Ishikawa (cell line): ENCODE measurements at regions not wholly inside any gene's neighbourhood (a gene's known extent, or its start where the extent isn't known, plus 50 kb on each side); places are given as distances from the start of the nearest gene placed in this dataset.

Experiments used
- CEBPB ChIP-seq: IDR thresholded peaks from 2 replicates; pipeline ENCODE4 v1.6.1; 2012
- CREB1 ChIP-seq: IDR thresholded peaks from 2 replicates; pipeline ENCODE4 v1.6.1; 2012; ENCODE audit warnings: low read depth
- EGR1 ChIP-seq: IDR thresholded peaks from 2 replicates; pipeline ENCODE4 v1.6.1; 2012
- EP300 ChIP-seq: IDR thresholded peaks from 2 replicates; pipeline ENCODE4 v1.6.1; 2012; ENCODE audit warnings: borderline replicate concordance
- FOXM1 ChIP-seq: IDR thresholded peaks from 2 replicates; pipeline ENCODE4 v1.6.1; 2012; ENCODE audit warnings: low read depth, borderline replicate concordance
- NFIC ChIP-seq: IDR thresholded peaks from 2 replicates; pipeline ENCODE4 v1.6.1; 2012
- RAD21 ChIP-seq: IDR thresholded peaks from 2 replicates; pipeline ENCODE4 v1.6.1; 2012; ENCODE audit warnings: low read depth
- TAF1 ChIP-seq: IDR thresholded peaks from 2 replicates; pipeline ENCODE4 v1.6.1; 2012; ENCODE audit warnings: low read depth, mild to moderate bottlenecking
- TCF12 ChIP-seq: IDR thresholded peaks from 2 replicates; pipeline ENCODE4 v1.6.1; 2012; ENCODE audit warnings: low read depth
- TEAD4 ChIP-seq: IDR thresholded peaks from 2 replicates; pipeline ENCODE4 v1.6.1; 2012
- USF1 ChIP-seq: IDR thresholded peaks from 2 replicates; pipeline ENCODE4 v1.6.1; 2012
- YY1 ChIP-seq: IDR thresholded peaks from 2 replicates; pipeline ENCODE4 v1.6.1; 2012; ENCODE audit warnings: low read depth
- ZBTB7A ChIP-seq: IDR thresholded peaks from 2 replicates; pipeline ENCODE4 v1.6.1; 2012; ENCODE audit warnings: low read depth
- TF ChIP-seq, protein P1 (sequence below): IDR thresholded peaks from 2 replicates; pipeline ENCODE4 v1.6.1; 2012; ENCODE audit warnings: low read depth, mild to moderate bottlenecking
- TF ChIP-seq, protein P2 (sequence below): IDR thresholded peaks from 2 replicates; pipeline ENCODE4 v1.6.1; 2012

- TF ChIP-seq NFIC (no peak), TCF12 (no peak), FOXM1 (no peak), TEAD4 (no peak), YY1 (no peak), USF1 (no peak), EGR1 (no peak), EP300 (no peak), ZBTB7A (no peak)
- TF ChIP-seq, protein P1, sequence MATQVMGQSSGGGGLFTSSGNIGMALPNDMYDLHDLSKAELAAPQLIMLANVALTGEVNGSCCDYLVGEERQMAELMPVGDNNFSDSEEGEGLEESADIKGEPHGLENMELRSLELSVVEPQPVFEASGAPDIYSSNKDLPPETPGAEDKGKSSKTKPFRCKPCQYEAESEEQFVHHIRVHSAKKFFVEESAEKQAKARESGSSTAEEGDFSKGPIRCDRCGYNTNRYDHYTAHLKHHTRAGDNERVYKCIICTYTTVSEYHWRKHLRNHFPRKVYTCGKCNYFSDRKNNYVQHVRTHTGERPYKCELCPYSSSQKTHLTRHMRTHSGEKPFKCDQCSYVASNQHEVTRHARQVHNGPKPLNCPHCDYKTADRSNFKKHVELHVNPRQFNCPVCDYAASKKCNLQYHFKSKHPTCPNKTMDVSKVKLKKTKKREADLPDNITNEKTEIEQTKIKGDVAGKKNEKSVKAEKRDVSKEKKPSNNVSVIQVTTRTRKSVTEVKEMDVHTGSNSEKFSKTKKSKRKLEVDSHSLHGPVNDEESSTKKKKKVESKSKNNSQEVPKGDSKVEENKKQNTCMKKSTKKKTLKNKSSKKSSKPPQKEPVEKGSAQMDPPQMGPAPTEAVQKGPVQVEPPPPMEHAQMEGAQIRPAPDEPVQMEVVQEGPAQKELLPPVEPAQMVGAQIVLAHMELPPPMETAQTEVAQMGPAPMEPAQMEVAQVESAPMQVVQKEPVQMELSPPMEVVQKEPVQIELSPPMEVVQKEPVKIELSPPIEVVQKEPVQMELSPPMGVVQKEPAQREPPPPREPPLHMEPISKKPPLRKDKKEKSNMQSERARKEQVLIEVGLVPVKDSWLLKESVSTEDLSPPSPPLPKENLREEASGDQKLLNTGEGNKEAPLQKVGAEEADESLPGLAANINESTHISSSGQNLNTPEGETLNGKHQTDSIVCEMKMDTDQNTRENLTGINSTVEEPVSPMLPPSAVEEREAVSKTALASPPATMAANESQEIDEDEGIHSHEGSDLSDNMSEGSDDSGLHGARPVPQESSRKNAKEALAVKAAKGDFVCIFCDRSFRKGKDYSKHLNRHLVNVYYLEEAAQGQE = no peak
Observed at GRCh38 chr11:71147331-71147730, 105.0 kb downstream of the SHANK2 start.

- no peak for TF ChIP-seq EP300
- TF ChIP-seq TCF12 = no peak
- TF ChIP-seq NFIC = no peak
- no peak for TF ChIP-seq CEBPB
- TF ChIP-seq EGR1 = no peak
- no peak for TF ChIP-seq YY1
- TF ChIP-seq TAF1 = no peak
- no peak for TF ChIP-seq TEAD4
- TF ChIP-seq, protein P1 = no peak
- TF ChIP-seq USF1 = no peak
- no peak for TF ChIP-seq ZBTB7A
- no peak for TF ChIP-seq CREB1
- TF ChIP-seq RAD21 = no peak
- no peak for TF ChIP-seq FOXM1
- TF ChIP-seq, protein P2, sequence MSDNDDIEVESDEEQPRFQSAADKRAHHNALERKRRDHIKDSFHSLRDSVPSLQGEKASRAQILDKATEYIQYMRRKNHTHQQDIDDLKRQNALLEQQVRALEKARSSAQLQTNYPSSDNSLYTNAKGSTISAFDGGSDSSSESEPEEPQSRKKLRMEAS = no peak
Observed at GRCh38 chr11:71146846-71147245, 105.5 kb downstream of the SHANK2 start.

- TF ChIP-seq EGR1 (no peak), USF1 (no peak), TAF1 (no peak), NFIC (no peak), RAD21 (no peak), EP300 (no peak), ZBTB7A (no peak), TEAD4 (no peak), FOXM1 (no peak), CREB1 (no peak), YY1 (no peak)
- TF ChIP-seq, protein P2 = no peak
- TF ChIP-seq, protein P1 = no peak
Observed at GRCh38 chr11:71145988-71146824, 106.2 kb downstream of the SHANK2 start.

DNA sequence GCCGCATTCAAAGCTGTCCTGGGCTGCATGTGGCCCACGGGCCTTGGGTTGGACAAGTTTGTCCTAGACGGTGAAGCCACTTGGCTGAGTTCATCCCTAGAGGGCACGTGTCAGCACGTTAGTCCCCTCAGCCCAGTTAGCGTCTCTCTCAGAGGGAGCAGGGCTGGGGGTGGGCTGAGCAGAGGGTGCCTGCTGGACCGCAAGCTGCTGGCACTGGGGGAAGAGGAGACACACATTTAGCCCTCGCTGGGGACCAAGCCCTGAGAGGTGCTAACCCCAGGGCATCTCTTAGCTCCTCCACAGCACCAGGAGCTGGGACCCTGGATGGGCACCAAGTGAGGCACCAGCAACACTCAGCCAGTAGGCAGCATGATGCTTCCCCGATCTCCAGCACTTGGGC, 107.0 kb downstream of the SHANK2 start:
- TF ChIP-seq TEAD4 (no peak), EP300 (no peak), TAF1 (no peak), RAD21 (no peak), EGR1 (no peak), CEBPB (no peak), USF1 (no peak), CREB1 (no peak)
- TF ChIP-seq, protein P2 = no peak
- TF ChIP-seq, protein P1 = no peak
